H1 (cell line): ENCODE measurements at regions not wholly inside any gene's neighbourhood (a gene's known extent, or its start where the extent isn't known, plus 50 kb on each side); places are given as distances from the start of the nearest gene placed in this dataset.

Experiments
- BRCA1 ChIP-seq: IDR thresholded peaks from 2 replicates; pipeline ENCODE4 v1.6.1; 2012; ENCODE audit warnings: low read depth, low read length, improper control_type of control experiment
- CTBP2 ChIP-seq: IDR thresholded peaks from 2 replicates; pipeline ENCODE4 v1.7.0; 2011; ENCODE audit warnings: borderline replicate concordance, mild to moderate bottlenecking, moderate library complexity, mixed read lengths, low read length; ENCODE audit not compliant: insufficient read depth, insufficient read length
- EZH2 ChIP-seq: fragments of 200-600 bp; sonication (generic); IDR thresholded peaks from 2 replicates; pipeline ENCODE4 v1.7.1; 2012; ENCODE audit warnings: low read depth, mild to moderate bottlenecking, moderate library complexity, low read length, inconsistent platforms; ENCODE audit not compliant: severe bottlenecking
- MAFK ChIP-seq: IDR thresholded peaks from 2 replicates; pipeline ENCODE4 v1.6.1; 2012; ENCODE audit warnings: low read depth, mild to moderate bottlenecking, improper control_type of control experiment, low read length
- MAX ChIP-seq: IDR thresholded peaks from 2 replicates; pipeline ENCODE4 v1.6.1; 2012; ENCODE audit warnings: inconsistent platforms
- SIRT6 ChIP-seq: IDR thresholded peaks from one replicate; pipeline ENCODE4 v1.7.1; 2012; ENCODE audit warnings: low read length, inconsistent platforms
- SP1 ChIP-seq: IDR thresholded peaks from 2 replicates; pipeline ENCODE4 v1.6.1; 2011; ENCODE audit warnings: low read depth, low read length
- SP2 ChIP-seq: IDR thresholded peaks from 2 replicates; pipeline ENCODE4 v1.6.1; 2012; ENCODE audit warnings: mild to moderate bottlenecking, low read length, inconsistent platforms
- USF2 ChIP-seq: IDR thresholded peaks from 2 replicates; pipeline ENCODE4 v1.6.1; 2011; ENCODE audit warnings: low read length, improper control_type of control experiment
- YY1 ChIP-seq: IDR thresholded peaks from 2 replicates; pipeline ENCODE4 v1.6.1; 2011; ENCODE audit warnings: low read depth, mild to moderate bottlenecking, low read length
- TF ChIP-seq, protein P1 (sequence below): fragments of 300-600 bp; sonication (generic); IDR thresholded peaks from 2 replicates; pipeline ENCODE4 v1.7.1; 2012; ENCODE audit warnings: low read length, moderate library complexity, mild to moderate bottlenecking, inconsistent platforms; ENCODE audit not compliant: insufficient replicate concordance

GRCh38 chr11:115566180-115566764, 62.1 kb upstream of the CADM1 start (continued):
- TF ChIP-seq, protein P1, sequence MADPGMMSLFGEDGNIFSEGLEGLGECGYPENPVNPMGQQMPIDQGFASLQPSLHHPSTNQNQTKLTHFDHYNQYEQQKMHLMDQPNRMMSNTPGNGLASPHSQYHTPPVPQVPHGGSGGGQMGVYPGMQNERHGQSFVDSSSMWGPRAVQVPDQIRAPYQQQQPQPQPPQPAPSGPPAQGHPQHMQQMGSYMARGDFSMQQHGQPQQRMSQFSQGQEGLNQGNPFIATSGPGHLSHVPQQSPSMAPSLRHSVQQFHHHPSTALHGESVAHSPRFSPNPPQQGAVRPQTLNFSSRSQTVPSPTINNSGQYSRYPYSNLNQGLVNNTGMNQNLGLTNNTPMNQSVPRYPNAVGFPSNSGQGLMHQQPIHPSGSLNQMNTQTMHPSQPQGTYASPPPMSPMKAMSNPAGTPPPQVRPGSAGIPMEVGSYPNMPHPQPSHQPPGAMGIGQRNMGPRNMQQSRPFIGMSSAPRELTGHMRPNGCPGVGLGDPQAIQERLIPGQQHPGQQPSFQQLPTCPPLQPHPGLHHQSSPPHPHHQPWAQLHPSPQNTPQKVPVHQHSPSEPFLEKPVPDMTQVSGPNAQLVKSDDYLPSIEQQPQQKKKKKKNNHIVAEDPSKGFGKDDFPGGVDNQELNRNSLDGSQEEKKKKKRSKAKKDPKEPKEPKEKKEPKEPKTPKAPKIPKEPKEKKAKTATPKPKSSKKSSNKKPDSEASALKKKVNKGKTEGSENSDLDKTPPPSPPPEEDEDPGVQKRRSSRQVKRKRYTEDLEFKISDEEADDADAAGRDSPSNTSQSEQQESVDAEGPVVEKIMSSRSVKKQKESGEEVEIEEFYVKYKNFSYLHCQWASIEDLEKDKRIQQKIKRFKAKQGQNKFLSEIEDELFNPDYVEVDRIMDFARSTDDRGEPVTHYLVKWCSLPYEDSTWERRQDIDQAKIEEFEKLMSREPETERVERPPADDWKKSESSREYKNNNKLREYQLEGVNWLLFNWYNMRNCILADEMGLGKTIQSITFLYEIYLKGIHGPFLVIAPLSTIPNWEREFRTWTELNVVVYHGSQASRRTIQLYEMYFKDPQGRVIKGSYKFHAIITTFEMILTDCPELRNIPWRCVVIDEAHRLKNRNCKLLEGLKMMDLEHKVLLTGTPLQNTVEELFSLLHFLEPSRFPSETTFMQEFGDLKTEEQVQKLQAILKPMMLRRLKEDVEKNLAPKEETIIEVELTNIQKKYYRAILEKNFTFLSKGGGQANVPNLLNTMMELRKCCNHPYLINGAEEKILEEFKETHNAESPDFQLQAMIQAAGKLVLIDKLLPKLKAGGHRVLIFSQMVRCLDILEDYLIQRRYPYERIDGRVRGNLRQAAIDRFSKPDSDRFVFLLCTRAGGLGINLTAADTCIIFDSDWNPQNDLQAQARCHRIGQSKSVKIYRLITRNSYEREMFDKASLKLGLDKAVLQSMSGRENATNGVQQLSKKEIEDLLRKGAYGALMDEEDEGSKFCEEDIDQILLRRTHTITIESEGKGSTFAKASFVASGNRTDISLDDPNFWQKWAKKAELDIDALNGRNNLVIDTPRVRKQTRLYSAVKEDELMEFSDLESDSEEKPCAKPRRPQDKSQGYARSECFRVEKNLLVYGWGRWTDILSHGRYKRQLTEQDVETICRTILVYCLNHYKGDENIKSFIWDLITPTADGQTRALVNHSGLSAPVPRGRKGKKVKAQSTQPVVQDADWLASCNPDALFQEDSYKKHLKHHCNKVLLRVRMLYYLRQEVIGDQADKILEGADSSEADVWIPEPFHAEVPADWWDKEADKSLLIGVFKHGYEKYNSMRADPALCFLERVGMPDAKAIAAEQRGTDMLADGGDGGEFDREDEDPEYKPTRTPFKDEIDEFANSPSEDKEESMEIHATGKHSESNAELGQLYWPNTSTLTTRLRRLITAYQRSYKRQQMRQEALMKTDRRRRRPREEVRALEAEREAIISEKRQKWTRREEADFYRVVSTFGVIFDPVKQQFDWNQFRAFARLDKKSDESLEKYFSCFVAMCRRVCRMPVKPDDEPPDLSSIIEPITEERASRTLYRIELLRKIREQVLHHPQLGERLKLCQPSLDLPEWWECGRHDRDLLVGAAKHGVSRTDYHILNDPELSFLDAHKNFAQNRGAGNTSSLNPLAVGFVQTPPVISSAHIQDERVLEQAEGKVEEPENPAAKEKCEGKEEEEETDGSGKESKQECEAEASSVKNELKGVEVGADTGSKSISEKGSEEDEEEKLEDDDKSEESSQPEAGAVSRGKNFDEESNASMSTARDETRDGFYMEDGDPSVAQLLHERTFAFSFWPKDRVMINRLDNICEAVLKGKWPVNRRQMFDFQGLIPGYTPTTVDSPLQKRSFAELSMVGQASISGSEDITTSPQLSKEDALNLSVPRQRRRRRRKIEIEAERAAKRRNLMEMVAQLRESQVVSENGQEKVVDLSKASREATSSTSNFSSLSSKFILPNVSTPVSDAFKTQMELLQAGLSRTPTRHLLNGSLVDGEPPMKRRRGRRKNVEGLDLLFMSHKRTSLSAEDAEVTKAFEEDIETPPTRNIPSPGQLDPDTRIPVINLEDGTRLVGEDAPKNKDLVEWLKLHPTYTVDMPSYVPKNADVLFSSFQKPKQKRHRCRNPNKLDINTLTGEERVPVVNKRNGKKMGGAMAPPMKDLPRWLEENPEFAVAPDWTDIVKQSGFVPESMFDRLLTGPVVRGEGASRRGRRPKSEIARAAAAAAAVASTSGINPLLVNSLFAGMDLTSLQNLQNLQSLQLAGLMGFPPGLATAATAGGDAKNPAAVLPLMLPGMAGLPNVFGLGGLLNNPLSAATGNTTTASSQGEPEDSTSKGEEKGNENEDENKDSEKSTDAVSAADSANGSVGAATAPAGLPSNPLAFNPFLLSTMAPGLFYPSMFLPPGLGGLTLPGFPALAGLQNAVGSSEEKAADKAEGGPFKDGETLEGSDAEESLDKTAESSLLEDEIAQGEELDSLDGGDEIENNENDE: no peak
- no peak for TF ChIP-seq CTBP2
- no peak for TF ChIP-seq MAFK
- TF ChIP-seq USF2: no peak
- no peak for TF ChIP-seq SP2
- TF ChIP-seq BRCA1: no peak
- TF ChIP-seq SIRT6: no peak
- no peak for TF ChIP-seq SP1
- no peak for TF ChIP-seq MAX
- TF ChIP-seq YY1: no peak
- no peak for TF ChIP-seq EZH2
